Gastrocnemius medialis (tissue), 4 donors: ENCODE measurements at regions not wholly inside any gene's neighbourhood (a gene's known extent, or its start where the extent isn't known, plus 50 kb on each side); places are given as distances from the start of the nearest gene placed in this dataset.

Source experiments
- ATAC-seq, 2 donors: fragments of 150-250 bp; one replicate each; pipeline ENCODE4 v1.9.1; 2016
- DNase-seq, 2 donors: peaks; one replicate each; pipeline ENCODE4 v3.0.0-alpha.2; 2019
- H3K27ac ChIP-seq, 4 donors: fragments of 200-600 bp; sonication (generic); 1 replicate in 1 of 4; 2 replicates in 3 of 4; pipeline ENCODE4 v1.5.1; 2016 to 2018; ENCODE audit warnings: mild to moderate bottlenecking in 2 of 4, moderate library complexity in 1 of 4
- H3K27me3 ChIP-seq, 3 donors: fragments of 200-600 bp; sonication (generic) in 2 of 3; 1 replicate in 1 of 3; 2 replicates in 2 of 3; pipeline versions ENCODE4 v1.5.1 to v1.6.0; 2016 to 2019; ENCODE audit warnings: mild to moderate bottlenecking in 1 of 3, moderate library complexity in 1 of 3
- H3K36me3 ChIP-seq, 2 donors: fragments of 200-600 bp; sonication (generic) in 1 of 2; one replicate each; pipeline ENCODE4 v1.5.1; 2017 to 2018
- H3K4me1 ChIP-seq, 2 donors: fragments of 200-600 bp; sonication (generic) in 1 of 2; one replicate each; pipeline ENCODE4 v1.5.1; 2016 to 2017; ENCODE audit warnings: mild to moderate bottlenecking in 2 of 2
- H3K4me3 ChIP-seq, 4 donors: fragments of 200-600 bp; sonication (generic) in 3 of 4; 1 replicate in 1 of 4; 2 replicates in 3 of 4; pipeline ENCODE4 v1.5.1; 2016 to 2019; ENCODE audit warnings: mild to moderate bottlenecking in 2 of 4
- H3K9me3 ChIP-seq, 3 donors: fragments of 200-600 bp; sonication (generic) in 2 of 3; 1 replicate in 1 of 3; 2 replicates in 2 of 3; pipeline ENCODE4 v1.5.1; 2016 to 2019
- CTCF ChIP-seq, 5 experiments: fragments of 450-650 bp in 3 of 5; fragments of 200-600 bp in 2 of 5; sonication (generic) in 2 of 5; IDR thresholded peaks in 4 of 5; conservative IDR thresholded peaks in 1 of 5; 1 replicate in 4 of 5; 2 replicates in 1 of 5; pipeline ENCODE4 v1.5.1; 2016 to 2019; ENCODE audit warnings: antibody characterized with exemption in 5 of 5, mild to moderate bottlenecking in 3 of 5, moderate library complexity in 3 of 5
- POLR2A ChIP-seq, 2 donors: fragments of 450-650 bp; IDR thresholded peaks; one replicate each; pipeline ENCODE4 v1.6.1; 2017; ENCODE audit warnings: antibody characterized with exemption in 2 of 2, mild to moderate bottlenecking in 2 of 2, moderate library complexity in 2 of 2
- in situ Hi-C, 4 donors: fragments of 200-750 bp; cut with MboI; loops; one replicate each; pipeline versions ENCODE4 v1.15.0 to v1.8.0; 2017; ENCODE audit warnings: low sequenced_read_pairs in 4 of 4
- intact Hi-C: fragments of 100-400 bp; cut with DNase I; formaldehyde crosslinking; loops from one replicate; pipeline ENCODE4 v1.15.1; 2023; ENCODE audit warnings: low total_unique reads

- intact Hi-C loops: no loop called here
- Histone ChIP-seq H3K36me3 (no peaks in the 10 kb centered on the region), H3K4me1 (no peaks in the 10 kb centered on the region), H3K4me3 (no peak overlapping the region), H3K9me3 (no peaks in the 10 kb centered on the region), H3K27me3 (no peaks in the 10 kb centered on the region), H3K27ac (no peak overlapping the region)
- in situ Hi-C loops: no loop called here
- DNase-seq (no peak), ATAC-seq (no peak)
- TF ChIP-seq POLR2A (IDR thresholded peaks at IDR 0.05) (no peak), CTCF (IDR thresholded peaks at IDR 0.05 in 4 of 5, conservative IDR thresholded peaks at IDR 0.05 in 1 of 5) (no peak)
These were observed 172.6 kb upstream of the BET1 start for GRCh38 chr7:94176694-94177200.

DNA sequence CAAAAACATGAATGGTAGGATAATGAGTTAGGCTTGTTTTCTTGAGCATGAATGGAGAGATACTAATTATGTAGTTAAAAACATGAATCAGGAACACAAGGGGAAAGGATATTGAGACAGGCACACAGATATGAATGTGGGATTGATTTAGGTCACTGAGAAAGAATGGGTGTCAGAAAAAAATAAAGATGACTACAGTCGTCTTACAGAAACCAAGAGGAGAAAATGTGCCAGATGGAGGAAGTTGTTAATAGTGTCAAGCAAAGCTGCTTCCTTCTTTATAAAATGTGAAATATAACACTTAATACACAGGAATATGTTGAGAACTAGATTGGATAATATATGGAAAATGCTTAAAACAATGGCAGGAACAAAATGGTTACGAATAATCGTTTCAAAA lies 173.3 kb upstream of the BET1 start:
- in situ Hi-C loops: no loop called here
- no peak overlapping the region for H3K4me3 ChIP-seq
- no peaks in the 10 kb centered on the region for H3K4me1 ChIP-seq
- ATAC-seq (no peak), DNase-seq (no peak)
- H3K36me3 ChIP-seq: no peaks in the 10 kb centered on the region
- TF ChIP-seq CTCF (IDR thresholded peaks at IDR 0.05 in 4 of 5, conservative IDR thresholded peaks at IDR 0.05 in 1 of 5): no peak
- TF ChIP-seq POLR2A (IDR thresholded peaks at IDR 0.05): no peak
- H3K9me3 ChIP-seq: no peaks in the 10 kb centered on the region
- no peak overlapping the region for H3K27ac ChIP-seq
- no peaks in the 10 kb centered on the region for H3K27me3 ChIP-seq
- intact Hi-C loops: no loop called here

DNA sequence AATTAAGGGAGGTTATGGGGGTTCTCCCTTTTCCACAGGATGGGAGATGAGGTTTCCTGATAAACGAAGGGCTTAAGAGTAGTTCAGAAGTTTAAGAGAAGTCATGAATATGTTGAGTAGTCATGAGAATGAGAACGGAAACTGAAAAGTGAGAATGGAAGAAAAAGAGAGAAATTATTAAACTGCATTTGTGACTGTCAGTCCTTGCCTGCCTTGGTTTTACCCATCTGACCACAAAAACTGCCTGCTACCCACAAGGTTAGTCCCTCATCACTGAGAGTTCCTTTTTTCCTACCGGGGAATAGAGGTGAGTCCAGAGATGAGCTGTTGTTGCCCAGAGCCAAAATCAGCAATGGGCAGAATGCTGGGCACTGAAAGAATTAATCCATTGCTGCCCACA lies 174.1 kb upstream of the BET1 start:
- intact Hi-C loops: no loop called here
- Histone ChIP-seq H3K4me1 (peaks cover 0 to 2% of the 10 kb centered on the region in 2 donors), H3K36me3 (no peaks in the 10 kb centered on the region), H3K4me3 (no peak overlapping the region), H3K27ac (no peak overlapping the region), H3K27me3 (no peaks in the 10 kb centered on the region), H3K9me3 (no peaks in the 10 kb centered on the region)
- in situ Hi-C loops: no loop called here
- ATAC-seq: no peak
- no peak for DNase-seq
- TF ChIP-seq POLR2A (IDR thresholded peaks at IDR 0.05) (no peak), CTCF (IDR thresholded peaks at IDR 0.05 in 4 of 5, conservative IDR thresholded peaks at IDR 0.05 in 1 of 5) (no peak)

DNA sequence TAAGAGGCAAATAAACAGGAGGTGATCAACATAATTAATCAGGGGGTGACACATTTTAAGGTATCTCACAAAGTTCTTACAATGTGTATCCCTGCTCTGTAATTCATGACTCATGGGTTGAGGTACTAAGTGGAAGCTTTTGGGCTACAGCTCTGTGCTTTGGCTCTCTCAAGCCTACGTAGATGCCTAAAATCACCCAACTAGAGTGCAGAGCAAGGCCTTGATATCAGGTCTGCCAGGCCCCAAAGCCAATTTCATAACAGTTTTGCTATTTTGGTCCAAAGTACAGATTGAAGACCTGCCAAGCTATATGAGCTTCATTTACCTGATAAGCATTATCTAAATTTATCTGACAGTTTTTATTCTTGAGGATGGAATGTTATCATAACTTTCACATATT lies 175.3 kb upstream of the BET1 start:
- no peak overlapping the region for H3K27ac ChIP-seq
- H3K9me3 ChIP-seq: no peaks in the 10 kb centered on the region
- TF ChIP-seq CTCF (IDR thresholded peaks at IDR 0.05 in 4 of 5, conservative IDR thresholded peaks at IDR 0.05 in 1 of 5): no peak
- TF ChIP-seq POLR2A (IDR thresholded peaks at IDR 0.05): no peak
- DNase-seq (no peak), ATAC-seq (no peak)
- intact Hi-C loops: no loop called here
- H3K36me3 ChIP-seq: no peaks in the 10 kb centered on the region
- in situ Hi-C loops: no loop called here
- peaks cover 0 to 5% of the 10 kb centered on the region in 2 donors for H3K4me1 ChIP-seq
- H3K4me3 ChIP-seq: no peak overlapping the region
- no peaks in the 10 kb centered on the region for H3K27me3 ChIP-seq

GRCh38 chr7:94182066-94182465 lies 177.9 kb upstream of the BET1 start:
- Histone ChIP-seq H3K4me1 (peaks cover 0 to 5% of the 10 kb centered on the region in 2 donors), H3K9me3 (no peaks in the 10 kb centered on the region), H3K4me3 (no peak overlapping the region), H3K27me3 (no peaks in the 10 kb centered on the region), H3K27ac (peak overlapping the region in 1 of 4 donors; percentile 13), H3K36me3 (no peaks in the 10 kb centered on the region)
- intact Hi-C loops: no loop called here
- ATAC-seq (no peak), DNase-seq (no peak)
- in situ Hi-C loops: no loop called here
- TF ChIP-seq CTCF (IDR thresholded peaks at IDR 0.05 in 4 of 5, conservative IDR thresholded peaks at IDR 0.05 in 1 of 5): no peak
- TF ChIP-seq POLR2A (IDR thresholded peaks at IDR 0.05): no peak
